Activated naive CD4-positive, alpha-beta T cell (primary cell): ENCODE measurements at regions not wholly inside any gene's neighbourhood (a gene's known extent, or its start where the extent isn't known, plus 50 kb on each side); places are given as distances from the start of the nearest gene placed in this dataset.

ENCODE experiments used
- DNase-seq, 4 experiments: peaks; one replicate each; lab custom pipeline; 2025; lab: John Stamatoyannopoulos, UW

DNA sequence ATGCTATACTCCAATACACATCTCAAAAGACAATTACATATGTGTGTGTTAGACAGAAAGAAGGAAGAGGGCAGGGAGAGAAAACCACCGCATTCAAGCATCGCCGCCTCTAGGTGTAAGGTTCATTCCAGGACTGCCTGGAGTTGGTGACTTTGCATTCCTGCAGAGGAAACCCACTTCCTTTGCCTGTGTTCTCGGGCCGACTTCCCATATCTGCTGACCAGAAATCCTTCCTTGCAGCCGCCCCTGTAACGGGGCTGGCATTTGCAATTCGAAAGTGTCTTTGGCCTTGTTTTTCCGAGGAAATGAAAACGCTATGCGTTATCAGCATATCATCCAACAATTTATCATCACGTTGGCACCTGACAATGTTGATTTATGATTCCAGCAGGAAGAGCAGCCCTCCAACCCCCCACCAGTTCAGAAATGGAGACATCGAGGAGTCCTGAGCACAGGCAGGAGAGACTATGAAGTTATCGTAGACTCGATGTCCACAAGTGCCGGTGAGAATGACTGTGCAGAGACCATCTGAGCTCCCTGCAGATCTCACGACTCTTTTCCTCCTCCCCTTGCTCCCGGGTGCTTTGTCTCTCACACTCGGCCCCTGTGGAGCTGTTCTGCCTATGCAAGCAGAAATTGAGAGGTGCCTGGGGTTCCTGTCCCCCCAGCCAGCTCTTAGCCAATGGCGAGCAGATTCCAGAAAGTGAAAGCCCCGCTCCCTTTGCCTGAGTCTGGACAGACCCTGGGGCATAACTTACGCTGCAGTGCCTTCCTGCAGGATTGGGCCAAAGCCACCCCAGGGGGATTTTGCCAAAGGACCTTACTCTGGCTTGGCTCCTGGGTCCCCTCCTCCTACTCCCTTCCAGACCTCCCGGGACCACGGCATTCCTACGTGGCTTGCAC, 68.9 kb upstream of the FOXK1 start:
- DNase-seq: no peak

GRCh38 chr7:4613846-4614548, 68.1 kb upstream of the FOXK1 start:
- no peak for DNase-seq

DNA sequence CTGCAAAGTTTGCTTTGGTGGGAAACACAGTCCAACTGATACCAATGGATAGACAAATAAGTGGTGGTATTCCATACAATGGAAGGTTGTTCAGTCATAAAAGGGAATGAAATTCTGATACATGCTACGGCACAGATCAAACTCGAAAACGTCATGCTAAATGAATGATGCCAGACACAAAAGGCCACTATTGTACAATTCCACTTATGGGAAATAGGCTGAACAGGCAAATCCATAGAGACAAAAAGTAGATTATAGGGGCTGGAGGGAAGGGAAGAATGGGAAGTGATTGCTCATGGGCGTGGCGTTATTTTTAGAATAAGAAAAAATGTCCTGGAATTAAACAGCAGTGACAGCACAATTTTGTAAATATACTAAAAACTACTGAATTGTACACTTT, 66.0 kb upstream of the FOXK1 start:
- DNase-seq: no peak

GRCh38 chr7:4621396-4621795, 60.7 kb upstream of the FOXK1 start:
- DNase-seq: no peak

- no peak for DNase-seq
Observed at GRCh38 chr7:4626318-4626845, 55.7 kb upstream of the FOXK1 start.

DNA sequence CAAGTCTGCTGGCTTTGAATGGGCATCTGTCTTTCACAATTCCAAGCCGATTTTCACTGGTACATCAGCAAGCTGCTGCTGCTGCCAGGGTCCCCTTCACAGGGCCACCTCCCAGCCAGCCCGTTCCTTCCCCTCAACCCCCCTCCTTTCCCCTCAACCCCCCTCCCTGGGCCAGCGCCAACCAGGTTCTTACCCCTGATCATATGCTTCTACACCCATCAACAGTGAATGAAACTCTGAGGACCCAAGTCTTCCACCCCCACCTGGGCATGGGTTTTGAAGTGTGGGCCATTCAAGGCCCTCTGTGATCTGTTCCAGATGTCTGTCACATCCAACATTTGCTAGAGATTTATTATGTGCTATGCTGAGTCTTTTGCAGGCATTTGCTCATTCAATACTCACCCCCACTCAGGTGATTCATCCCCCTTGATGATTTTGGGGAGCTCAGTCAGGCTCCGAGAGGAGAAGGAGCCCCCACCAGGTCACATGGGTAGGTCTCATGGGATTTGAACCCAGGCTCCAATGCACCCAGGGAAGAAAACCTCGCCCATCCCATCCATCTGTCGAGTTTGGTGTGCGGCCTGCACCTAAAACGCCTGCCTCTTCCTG, 52.7 kb upstream of the FOXK1 start:
- no peak for DNase-seq

DNA sequence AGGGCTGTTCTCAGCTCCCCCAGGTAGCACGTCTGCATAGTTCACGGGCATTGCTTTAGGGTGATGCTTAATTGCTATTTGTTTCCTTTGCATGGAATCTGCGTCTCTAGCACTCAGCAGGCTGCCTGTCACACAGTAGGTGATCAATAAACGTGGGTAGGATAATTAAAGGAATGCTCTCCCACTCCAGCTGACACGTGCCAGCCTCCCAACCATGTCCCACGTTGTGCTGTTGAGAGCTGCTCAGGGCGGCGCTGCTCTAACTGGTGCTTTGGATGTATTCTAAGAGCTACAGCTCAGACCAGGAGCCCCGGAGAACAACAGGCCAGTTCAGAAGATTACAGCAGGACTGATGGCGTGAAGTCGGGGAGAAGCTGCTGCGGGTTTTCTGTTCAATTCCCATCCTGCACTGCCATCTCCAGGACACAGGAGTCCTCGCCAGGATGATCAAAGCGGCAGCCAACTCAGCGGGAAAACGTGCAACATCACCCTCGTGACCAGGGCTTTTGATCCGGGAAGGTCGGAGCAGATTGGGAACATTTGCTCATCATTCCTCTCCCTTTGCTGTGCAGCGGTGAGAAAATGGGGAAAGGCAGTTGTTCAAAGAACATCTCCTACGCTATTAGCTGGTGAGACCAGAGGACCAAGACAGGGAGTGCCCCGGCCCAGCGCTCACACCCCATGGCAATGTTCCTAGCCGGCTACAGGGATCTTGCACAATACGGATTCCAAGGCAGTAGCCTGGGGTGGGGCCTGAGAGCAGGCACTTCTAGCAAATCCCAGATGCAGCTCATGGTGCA, 50.5 kb upstream of the FOXK1 start:
- no peak for DNase-seq
